ACC112 (cell line): ENCODE measurements at regions not wholly inside any gene's neighbourhood (a gene's known extent, or its start where the extent isn't known, plus 50 kb on each side); places are given as distances from the start of the nearest gene placed in this dataset.

Source experiments
- H2AFZ ChIP-seq: fragments of 200-600 bp; sonication (generic); one replicate; pipeline ENCODE4 v1.6.0; 2017; ENCODE audit warnings: antibody characterized with exemption, low read length; ENCODE audit not compliant: unreplicated experiment
- H3K27ac ChIP-seq: fragments of 200-600 bp; sonication (generic); 2 replicates; pipeline ENCODE4 v1.5.1; 2014; ENCODE audit warnings: low read depth, mild to moderate bottlenecking, antibody characterized with exemption, low read length, moderate library complexity
- H3K27me3 ChIP-seq: fragments of 200-600 bp; sonication (generic); 2 replicates; pipeline ENCODE4 v1.6.1; 2014; ENCODE audit warnings: mild to moderate bottlenecking, antibody characterized with exemption, low read length, moderate library complexity, mixed read lengths; ENCODE audit not compliant: insufficient read depth
- H3K36me3 ChIP-seq: fragments of 200-600 bp; sonication (generic); 2 replicates; pipeline ENCODE4 v1.6.1; 2016; ENCODE audit warnings: mild to moderate bottlenecking, antibody characterized with exemption, low read length, moderate library complexity, mixed read lengths; ENCODE audit not compliant: insufficient read depth
- H3K4me1 ChIP-seq: fragments of 200-600 bp; sonication (generic); one replicate; pipeline ENCODE4 v1.6.1; 2016; ENCODE audit warnings: low read length, mixed read lengths; ENCODE audit not compliant: insufficient read depth, unreplicated experiment, control insufficient read depth
- H3K4me3 ChIP-seq: fragments of 200-600 bp; sonication (generic); 2 replicates; pipeline ENCODE4 v1.5.1; 2014; ENCODE audit warnings: mild to moderate bottlenecking, low read depth, low read length
- H3K79me2 ChIP-seq: fragments of 200-600 bp; sonication (generic); one replicate; pipeline ENCODE4 v1.6.0; 2016; ENCODE audit warnings: low read length; ENCODE audit not compliant: control insufficient read depth, unreplicated experiment, insufficient read depth

DNA sequence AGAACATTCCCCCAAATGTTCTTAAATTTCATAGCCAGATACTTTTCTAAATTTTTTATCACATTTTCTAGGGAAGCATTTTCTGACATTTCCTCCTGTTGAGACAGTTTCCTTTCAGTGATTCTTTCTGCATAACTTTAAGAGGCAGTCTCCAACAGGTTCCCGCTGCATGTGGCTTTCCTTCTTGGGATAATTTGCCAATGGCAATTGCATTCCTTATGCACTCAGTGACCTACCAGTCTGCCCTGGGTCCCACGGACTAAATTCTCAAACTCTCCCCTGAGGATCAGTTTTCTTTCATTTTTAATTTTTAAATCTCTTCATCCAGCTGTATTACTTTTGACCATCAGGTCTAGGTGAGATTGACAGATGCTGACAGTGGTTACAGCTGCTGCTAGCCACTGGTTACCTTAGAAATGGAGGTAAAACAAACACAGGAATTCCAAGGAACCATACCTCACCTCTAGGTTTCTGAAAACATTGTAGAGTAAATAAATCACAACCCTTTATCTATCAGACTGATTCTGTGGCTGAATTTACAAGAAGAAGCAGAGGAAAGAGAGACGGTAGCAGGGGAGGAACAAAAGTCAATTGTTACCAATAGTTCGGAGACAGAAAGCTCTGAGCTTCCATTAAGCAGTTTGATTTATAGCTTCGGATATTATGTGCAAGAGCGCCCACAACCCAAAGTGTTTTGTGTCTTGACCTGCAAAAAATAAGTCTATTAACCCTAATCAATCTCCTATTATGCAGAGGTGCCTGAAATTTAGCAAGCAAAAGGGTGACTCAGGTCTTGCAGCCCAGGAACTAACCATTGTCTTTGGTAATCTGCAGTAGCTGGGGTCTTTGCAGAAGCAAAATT is 216.0 kb downstream of the PMP22 start:
- Histone ChIP-seq H3K36me3 (no peaks in the 10 kb centered on the region), H3K4me1 (no peaks in the 10 kb centered on the region), H2AFZ (no peak overlapping the region), H3K27me3 (peaks cover 34% of the 10 kb centered on the region), H3K27ac (no peak overlapping the region), H3K4me3 (no peak overlapping the region), H3K79me2 (no peaks in the 10 kb centered on the region)

DNA sequence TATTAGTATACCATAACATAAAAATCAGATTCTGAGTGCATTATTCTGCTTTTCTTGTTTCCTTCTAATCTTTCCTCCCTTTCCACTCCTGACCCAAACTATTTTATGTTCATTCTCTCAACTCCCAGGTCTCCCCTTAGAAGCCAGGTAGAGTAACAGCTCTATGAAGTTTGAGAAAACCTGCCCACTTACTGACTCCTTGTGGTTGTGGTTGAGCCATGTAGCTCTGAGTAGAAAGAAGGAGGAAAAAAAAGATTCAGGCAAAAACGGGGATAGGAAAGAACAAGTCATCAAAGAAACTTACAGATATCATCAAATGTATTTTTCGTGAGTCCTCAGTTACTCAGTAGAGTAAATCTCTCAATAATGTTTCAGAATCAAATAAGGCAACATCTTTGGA is 216.7 kb downstream of the PMP22 start:
- peaks cover 34% of the 10 kb centered on the region for H3K27me3 ChIP-seq
- H3K4me1 ChIP-seq, result no peaks in the 10 kb centered on the region
- H3K79me2 ChIP-seq, result no peaks in the 10 kb centered on the region
- no peak overlapping the region for H2AFZ ChIP-seq
- H3K27ac ChIP-seq, result no peak overlapping the region
- H3K36me3 ChIP-seq, result no peaks in the 10 kb centered on the region
- H3K4me3 ChIP-seq, result no peak overlapping the region

DNA sequence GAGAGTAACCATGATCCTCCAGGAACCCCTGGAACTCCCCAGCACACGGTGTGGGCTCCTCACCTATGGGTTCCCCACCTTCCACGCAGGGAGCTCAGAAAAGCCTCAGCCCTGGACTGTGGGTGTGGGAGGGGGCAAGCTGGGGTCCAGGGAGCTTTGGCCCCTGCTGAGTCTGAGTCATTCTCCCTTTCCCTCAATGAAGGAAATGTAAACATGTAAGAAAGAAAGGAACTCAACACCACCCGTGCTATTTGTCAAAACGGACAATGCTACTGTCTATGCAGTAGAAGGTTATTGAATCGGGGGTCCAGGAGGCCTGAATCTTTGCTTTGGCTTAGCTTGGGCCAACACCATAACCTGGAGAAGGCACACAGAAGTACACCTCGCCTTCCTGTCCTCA is 222.8 kb downstream of the PMP22 start:
- H3K79me2 ChIP-seq, result no peaks in the 10 kb centered on the region
- no peak overlapping the region for H3K27ac ChIP-seq
- no peaks in the 10 kb centered on the region for H3K36me3 ChIP-seq
- H3K27me3 ChIP-seq, result peaks cover 6% of the 10 kb centered on the region
- no peak overlapping the region for H3K4me3 ChIP-seq
- no peak overlapping the region for H2AFZ ChIP-seq
- no peaks in the 10 kb centered on the region for H3K4me1 ChIP-seq

DNA sequence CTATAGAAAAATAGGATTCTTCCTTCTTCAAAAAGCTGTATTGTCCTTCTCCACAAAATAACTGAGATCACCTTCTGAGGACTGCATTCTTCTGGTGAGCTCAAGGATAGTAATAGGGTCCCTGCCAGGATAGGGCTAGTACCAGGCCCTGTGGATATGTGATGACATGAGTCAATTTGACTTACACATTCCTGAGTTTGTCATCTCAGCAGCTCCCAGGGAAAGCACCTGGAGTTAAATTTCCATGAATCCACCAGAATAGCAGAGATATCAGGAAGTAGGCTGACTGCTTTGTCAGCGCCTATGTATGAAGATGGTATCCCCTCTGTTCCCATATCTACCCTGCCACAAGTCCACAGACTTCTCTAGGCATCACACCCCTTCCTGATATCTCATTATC is 225.8 kb downstream of the PMP22 start:
- H3K4me3 ChIP-seq, result no peak overlapping the region
- no peak overlapping the region for H2AFZ ChIP-seq
- H3K36me3 ChIP-seq, result no peaks in the 10 kb centered on the region
- no peak overlapping the region for H3K27ac ChIP-seq
- H3K79me2 ChIP-seq, result no peaks in the 10 kb centered on the region
- peaks cover 12% of the 10 kb centered on the region for H3K27me3 ChIP-seq
- H3K4me1 ChIP-seq, result no peaks in the 10 kb centered on the region

DNA sequence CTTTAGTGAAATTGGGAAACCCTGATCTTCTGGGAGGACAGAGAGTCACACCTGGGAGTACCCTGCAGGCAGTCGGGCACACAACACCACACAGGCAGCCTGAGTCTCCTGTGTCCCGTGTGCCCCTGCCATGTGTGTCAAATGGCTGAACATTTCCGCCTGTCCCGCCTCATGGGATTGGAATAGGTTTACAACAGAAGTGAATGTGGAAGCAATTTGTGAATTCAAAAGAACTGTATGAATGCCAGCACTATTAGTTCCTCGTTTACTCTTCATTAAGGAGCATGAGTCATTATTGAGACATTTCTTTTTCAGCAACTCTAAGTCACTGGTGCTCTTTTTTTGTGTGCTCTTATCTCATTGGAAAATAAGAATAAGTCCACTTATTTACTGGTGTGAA is 226.5 kb downstream of the PMP22 start:
- Histone ChIP-seq H3K27me3 (peaks cover 12% of the 10 kb centered on the region), H3K4me3 (no peak overlapping the region), H3K36me3 (no peaks in the 10 kb centered on the region), H3K79me2 (no peaks in the 10 kb centered on the region), H2AFZ (no peak overlapping the region), H3K4me1 (no peaks in the 10 kb centered on the region), H3K27ac (no peak overlapping the region)

DNA sequence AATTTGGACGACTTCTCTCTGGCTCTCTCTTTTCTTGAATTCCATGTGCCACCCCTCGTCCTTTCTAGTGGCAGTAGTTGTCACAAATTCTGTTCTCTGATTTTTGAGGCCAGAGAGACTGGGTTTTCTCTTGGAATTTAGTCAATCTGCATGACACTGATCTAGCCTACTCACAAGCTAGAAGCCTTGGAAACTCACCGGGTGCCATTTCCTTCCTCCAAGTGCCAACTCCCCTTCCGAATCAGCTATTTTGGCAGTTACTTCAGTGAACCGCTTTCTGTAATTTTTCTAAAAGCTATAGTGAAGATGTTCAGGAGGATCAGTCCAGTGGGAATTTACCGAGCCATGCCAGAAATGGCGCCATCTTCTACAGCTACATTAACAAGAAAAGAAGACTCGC is 228.9 kb downstream of the PMP22 start:
- no peak overlapping the region for H3K27ac ChIP-seq
- no peak overlapping the region for H3K4me3 ChIP-seq
- H3K27me3 ChIP-seq, result peaks cover 28% of the 10 kb centered on the region
- no peaks in the 10 kb centered on the region for H3K36me3 ChIP-seq
- no peaks in the 10 kb centered on the region for H3K79me2 ChIP-seq
- H3K4me1 ChIP-seq, result no peaks in the 10 kb centered on the region
- no peak overlapping the region for H2AFZ ChIP-seq

DNA sequence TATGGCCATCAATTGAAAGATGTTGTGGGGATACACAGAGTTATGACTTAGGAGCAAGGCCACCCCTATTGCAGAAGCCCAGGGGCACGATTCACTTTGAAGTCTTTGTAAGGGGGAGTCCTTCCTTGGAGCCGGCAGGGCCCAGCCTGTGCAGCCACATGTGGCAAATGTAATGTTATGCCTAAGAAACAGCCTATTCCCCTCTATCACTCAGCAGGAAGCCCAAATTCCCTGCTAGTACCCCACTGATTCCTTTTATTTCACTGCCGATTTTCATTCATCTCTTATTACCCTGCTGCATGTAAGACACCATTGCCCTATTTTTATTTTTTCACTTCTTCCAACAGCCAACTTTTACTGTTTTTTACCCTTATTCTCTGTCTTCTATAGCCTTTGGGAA is 233.2 kb downstream of the PMP22 start:
- H3K36me3 ChIP-seq, result no peaks in the 10 kb centered on the region
- no peak overlapping the region for H3K4me3 ChIP-seq
- no peaks in the 10 kb centered on the region for H3K4me1 ChIP-seq
- H3K27ac ChIP-seq, result no peak overlapping the region
- peaks cover 53% of the 10 kb centered on the region for H3K27me3 ChIP-seq
- H3K79me2 ChIP-seq, result no peaks in the 10 kb centered on the region
- no peak overlapping the region for H2AFZ ChIP-seq

DNA sequence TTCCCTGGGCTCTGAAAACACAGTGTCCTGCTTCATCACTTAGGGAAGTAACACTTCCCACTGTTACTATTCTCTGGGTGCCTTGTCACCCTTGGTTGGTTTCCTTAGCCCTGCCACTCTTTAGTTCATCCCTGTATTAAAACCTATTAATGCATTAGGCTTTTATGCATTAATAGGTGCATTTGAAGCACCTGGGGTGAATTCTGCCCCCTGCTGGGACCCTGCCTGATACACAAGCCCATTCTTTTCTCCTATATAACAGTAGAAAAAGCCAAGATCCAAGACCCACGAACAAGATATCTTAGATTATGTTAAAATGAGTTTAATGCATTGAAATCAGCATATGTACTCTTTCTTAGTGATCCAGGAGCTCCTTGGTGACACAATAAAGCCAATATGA is 235.7 kb downstream of the PMP22 start:
- H2AFZ ChIP-seq, result no peak overlapping the region
- no peak overlapping the region for H3K4me3 ChIP-seq
- H3K4me1 ChIP-seq, result no peaks in the 10 kb centered on the region
- no peak overlapping the region for H3K27ac ChIP-seq
- H3K79me2 ChIP-seq, result no peaks in the 10 kb centered on the region
- H3K27me3 ChIP-seq, result peaks cover 58% of the 10 kb centered on the region
- no peaks in the 10 kb centered on the region for H3K36me3 ChIP-seq

DNA sequence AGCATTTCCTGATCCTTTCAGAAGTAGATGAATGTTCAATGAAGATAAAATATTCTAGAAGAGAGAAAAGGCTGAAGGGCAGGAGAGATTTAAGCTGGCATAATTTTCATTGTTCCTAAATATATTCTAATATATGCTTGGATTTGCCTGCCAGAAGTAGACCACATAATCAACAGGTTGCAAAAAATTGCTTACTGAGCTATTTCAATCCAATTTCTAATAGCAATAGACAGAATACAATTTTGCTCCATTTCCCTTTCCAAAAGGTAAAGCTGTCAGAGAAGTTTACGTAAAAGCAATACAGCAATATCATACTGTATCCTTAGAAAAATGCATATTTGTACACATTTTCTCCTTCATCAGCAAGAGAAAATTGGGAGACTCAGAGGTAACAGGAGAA is 237.3 kb downstream of the PMP22 start:
- no peak overlapping the region for H2AFZ ChIP-seq
- peaks cover 54% of the 10 kb centered on the region for H3K27me3 ChIP-seq
- no peaks in the 10 kb centered on the region for H3K79me2 ChIP-seq
- no peaks in the 10 kb centered on the region for H3K36me3 ChIP-seq
- no peaks in the 10 kb centered on the region for H3K4me1 ChIP-seq
- H3K27ac ChIP-seq, result no peak overlapping the region
- H3K4me3 ChIP-seq, result no peak overlapping the region

DNA sequence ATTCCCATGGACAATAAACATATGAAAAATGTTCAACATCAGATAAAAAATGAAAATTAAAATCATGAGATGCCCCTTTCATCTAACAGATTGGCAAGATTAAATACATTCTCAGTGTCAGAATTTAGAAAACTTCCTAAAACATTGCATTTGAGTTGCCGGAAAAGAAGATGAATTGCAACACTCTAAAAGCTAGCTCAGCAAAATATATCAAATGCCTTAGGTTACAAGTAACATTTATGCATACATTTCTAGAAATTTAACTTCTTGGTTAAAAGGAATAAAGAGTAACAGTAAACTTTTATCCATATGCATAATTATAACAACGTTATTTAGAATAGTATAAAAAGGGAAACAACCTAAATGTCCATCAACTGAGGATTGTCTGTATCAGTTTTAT is 239.0 kb downstream of the PMP22 start:
- Histone ChIP-seq H3K4me3 (no peak overlapping the region), H3K4me1 (no peaks in the 10 kb centered on the region), H3K27ac (no peak overlapping the region), H3K36me3 (no peaks in the 10 kb centered on the region), H2AFZ (no peak overlapping the region), H3K27me3 (peaks cover 41% of the 10 kb centered on the region), H3K79me2 (no peaks in the 10 kb centered on the region)

DNA sequence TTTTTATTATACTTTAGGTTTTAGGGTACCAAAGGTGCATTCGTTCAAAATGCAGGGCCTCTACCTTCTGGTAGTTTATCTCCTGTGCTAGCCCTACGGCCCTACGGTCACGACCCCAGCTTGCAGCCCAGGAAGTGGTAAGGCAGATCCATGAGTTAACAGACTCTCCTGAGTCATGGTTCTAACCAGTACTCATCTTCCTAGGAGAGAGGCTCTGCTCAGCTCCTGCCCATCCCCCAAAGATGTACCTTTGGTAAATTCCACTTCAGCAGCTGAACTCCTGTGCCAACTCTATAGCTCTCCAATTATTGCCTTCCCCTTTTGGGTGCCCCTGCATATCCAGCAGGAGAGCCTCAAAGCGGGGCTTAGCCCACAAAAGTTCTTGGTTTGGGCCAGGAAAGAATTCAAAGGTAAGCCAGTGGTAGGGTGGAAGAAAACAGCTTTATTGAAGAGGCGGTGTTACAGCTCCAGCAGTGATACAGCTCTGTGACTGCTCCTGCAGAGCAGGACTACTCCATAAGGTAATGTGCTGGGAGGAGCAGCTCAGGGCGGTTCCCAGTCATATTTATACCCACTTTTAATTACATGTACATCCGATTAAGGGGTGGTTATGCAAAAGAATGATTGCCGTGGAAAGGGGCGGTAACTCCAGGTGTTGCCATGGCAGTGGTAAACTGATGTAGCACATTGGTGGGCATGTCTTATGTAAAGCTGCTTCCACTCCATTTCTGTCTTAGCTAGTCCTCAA is 241.4 kb downstream of the PMP22 start:
- H3K27me3 ChIP-seq, result peaks cover 27% of the 10 kb centered on the region
- H3K79me2 ChIP-seq, result no peaks in the 10 kb centered on the region
- H2AFZ ChIP-seq, result no peak overlapping the region

More for the DNA sequence above, 241.4 kb downstream of the PMP22 start:
- Histone ChIP-seq H3K27ac (no peak overlapping the region), H3K4me1 (no peaks in the 10 kb centered on the region), H3K36me3 (no peaks in the 10 kb centered on the region), H3K4me3 (no peak overlapping the region)
